ENCODE measurements at regions not wholly inside any gene's neighbourhood (a gene's known extent, or its start where the extent isn't known, plus 50 kb on each side); places are given as distances from the start of the nearest gene placed in this dataset.

GRCh38 chr3:117181222-117181621 is 471.6 kb downstream of the TUSC7 start:
- Histone ChIP-seq H3K27ac (no peak overlapping the region), H3K9me3 (no peaks in the 10 kb centered on the region), H3K36me3 (no peaks in the 10 kb centered on the region), H3K4me1 (no peaks in the 10 kb centered on the region), H3K27me3 (no peaks in the 10 kb centered on the region), H3K4me3 (no peak overlapping the region)
- TF ChIP-seq, protein P1, sequence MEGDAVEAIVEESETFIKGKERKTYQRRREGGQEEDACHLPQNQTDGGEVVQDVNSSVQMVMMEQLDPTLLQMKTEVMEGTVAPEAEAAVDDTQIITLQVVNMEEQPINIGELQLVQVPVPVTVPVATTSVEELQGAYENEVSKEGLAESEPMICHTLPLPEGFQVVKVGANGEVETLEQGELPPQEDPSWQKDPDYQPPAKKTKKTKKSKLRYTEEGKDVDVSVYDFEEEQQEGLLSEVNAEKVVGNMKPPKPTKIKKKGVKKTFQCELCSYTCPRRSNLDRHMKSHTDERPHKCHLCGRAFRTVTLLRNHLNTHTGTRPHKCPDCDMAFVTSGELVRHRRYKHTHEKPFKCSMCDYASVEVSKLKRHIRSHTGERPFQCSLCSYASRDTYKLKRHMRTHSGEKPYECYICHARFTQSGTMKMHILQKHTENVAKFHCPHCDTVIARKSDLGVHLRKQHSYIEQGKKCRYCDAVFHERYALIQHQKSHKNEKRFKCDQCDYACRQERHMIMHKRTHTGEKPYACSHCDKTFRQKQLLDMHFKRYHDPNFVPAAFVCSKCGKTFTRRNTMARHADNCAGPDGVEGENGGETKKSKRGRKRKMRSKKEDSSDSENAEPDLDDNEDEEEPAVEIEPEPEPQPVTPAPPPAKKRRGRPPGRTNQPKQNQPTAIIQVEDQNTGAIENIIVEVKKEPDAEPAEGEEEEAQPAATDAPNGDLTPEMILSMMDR (IDR thresholded peaks at IDR 0.05), result no peak
- TF ChIP-seq POLR2A (IDR thresholded peaks at IDR 0.05) (no peak), POLR2AphosphoS5 (IDR thresholded peaks at IDR 0.05; ENCODE audit: insufficient read depth in 1 of 2, low read depth in 1 of 2) (no peak)
- intact Hi-C loops (cut with DNase I), result no loop called here
- no peak for DNase-seq (ENCODE audit: extremely low spot score in 2 of 2)

GRCh38 chr3:117184574-117184973 is 475.0 kb downstream of the TUSC7 start:
- Histone ChIP-seq H3K9me3 (no peaks in the 10 kb centered on the region), H3K36me3 (no peaks in the 10 kb centered on the region), H3K4me3 (no peak overlapping the region), H3K4me1 (no peaks in the 10 kb centered on the region), H3K27me3 (no peaks in the 10 kb centered on the region), H3K27ac (no peak overlapping the region)
- DNase-seq (ENCODE audit: extremely low spot score in 2 of 2), result no peak
- intact Hi-C loops (cut with DNase I), result no loop called here
- TF ChIP-seq, protein P1 (IDR thresholded peaks at IDR 0.05), result no peak
- TF ChIP-seq POLR2A (IDR thresholded peaks at IDR 0.05) (no peak), POLR2AphosphoS5 (IDR thresholded peaks at IDR 0.05; ENCODE audit: insufficient read depth in 1 of 2, low read depth in 1 of 2) (no peak)

GRCh38 chr3:117191245-117191644 is 481.7 kb downstream of the TUSC7 start:
- no peak for DNase-seq (ENCODE audit: extremely low spot score in 2 of 2)
- H3K4me3 ChIP-seq, result no peak overlapping the region
- no peak overlapping the region for H3K27ac ChIP-seq
- no peaks in the 10 kb centered on the region for H3K9me3 ChIP-seq
- no peaks in the 10 kb centered on the region for H3K36me3 ChIP-seq
- intact Hi-C loops (cut with DNase I), result no loop called here
- no peaks in the 10 kb centered on the region for H3K27me3 ChIP-seq
- no peaks in the 10 kb centered on the region for H3K4me1 ChIP-seq
- TF ChIP-seq POLR2AphosphoS5 (IDR thresholded peaks at IDR 0.05; ENCODE audit: insufficient read depth in 1 of 2, low read depth in 1 of 2) (no peak), POLR2A (IDR thresholded peaks at IDR 0.05) (no peak)
- TF ChIP-seq, protein P1 (IDR thresholded peaks at IDR 0.05), result no peak

DNA sequence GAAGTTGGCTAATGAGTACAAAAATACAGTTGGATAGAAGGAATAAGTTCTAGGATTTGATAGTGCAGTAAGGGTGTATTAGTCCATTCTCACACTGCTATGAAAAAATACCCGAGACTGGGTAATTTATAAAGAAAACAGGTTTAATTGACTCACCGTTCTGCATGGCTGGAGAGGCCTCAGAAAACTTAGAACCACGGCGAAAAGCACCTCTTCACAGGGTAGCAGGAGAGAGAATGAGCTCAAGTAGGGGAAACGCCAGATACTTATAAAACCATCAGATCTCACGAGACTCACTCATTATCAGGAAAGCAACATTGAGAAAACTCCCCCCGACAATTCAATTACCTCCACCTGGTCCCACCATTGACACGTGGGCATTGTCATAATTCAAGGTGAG is 483.3 kb downstream of the TUSC7 start:
- DNase-seq (ENCODE audit: extremely low spot score in 2 of 2), result no peak
- TF ChIP-seq, protein P1 (IDR thresholded peaks at IDR 0.05), result no peak
- no peak for TF ChIP-seq POLR2A (IDR thresholded peaks at IDR 0.05)
- no peak for TF ChIP-seq POLR2AphosphoS5 (IDR thresholded peaks at IDR 0.05; ENCODE audit: insufficient read depth in 1 of 2, low read depth in 1 of 2)
- Histone ChIP-seq H3K36me3 (no peaks in the 10 kb centered on the region), H3K4me1 (no peaks in the 10 kb centered on the region), H3K4me3 (no peak overlapping the region), H3K27ac (no peak overlapping the region), H3K9me3 (no peaks in the 10 kb centered on the region), H3K27me3 (no peaks in the 10 kb centered on the region)
- intact Hi-C loops (cut with DNase I), result no loop called here

DNA sequence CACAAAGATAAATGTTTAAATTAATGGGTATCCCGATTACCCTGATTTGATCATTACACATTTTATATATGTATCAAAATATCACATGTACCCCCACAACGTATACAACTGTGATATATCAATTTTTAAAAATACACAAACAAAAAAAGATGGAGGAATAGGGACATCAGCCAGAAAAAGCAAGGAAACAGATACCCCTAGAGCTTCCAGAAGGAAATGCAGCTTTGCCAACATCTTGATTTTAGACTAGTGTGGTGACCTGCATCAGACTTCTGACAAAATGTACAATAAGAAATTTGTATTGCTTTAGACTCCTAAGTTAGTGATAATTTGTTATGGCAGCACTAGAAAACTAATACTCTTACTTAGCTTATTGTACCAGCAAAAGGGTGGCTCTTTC is 483.8 kb downstream of the TUSC7 start:
- Histone ChIP-seq H3K27me3 (no peaks in the 10 kb centered on the region), H3K4me1 (no peaks in the 10 kb centered on the region), H3K36me3 (no peaks in the 10 kb centered on the region), H3K4me3 (no peak overlapping the region), H3K27ac (no peak overlapping the region), H3K9me3 (no peaks in the 10 kb centered on the region)
- intact Hi-C loops (cut with DNase I), result no loop called here
- no peak for DNase-seq (ENCODE audit: extremely low spot score in 2 of 2)
- TF ChIP-seq, protein P1 (IDR thresholded peaks at IDR 0.05), result no peak
- no peak for TF ChIP-seq POLR2AphosphoS5 (IDR thresholded peaks at IDR 0.05; ENCODE audit: insufficient read depth in 1 of 2, low read depth in 1 of 2)
- TF ChIP-seq POLR2A (IDR thresholded peaks at IDR 0.05), result no peak
